Calu3 (cell line): ENCODE measurements at regions not wholly inside any gene's neighbourhood (a gene's known extent, or its start where the extent isn't known, plus 50 kb on each side); places are given as distances from the start of the nearest gene placed in this dataset.

Experiments
- BruUV-seq: library from RNA; stranded (reverse); fragments of 400-500 nt; replicated peaks from 2 replicates; lab custom pipeline; 2021; lab: Mats Ljungman, UMichigan
- CTCF ChIA-PET: fragments of 300-600 bp; sonication (Branson Sonifier 250); formaldehyde crosslinking; loops from one replicate; lab custom pipeline; 2022; ENCODE audit warnings: antibody characterized with exemption; lab: Charles Lee
- DNase-seq: peaks from one replicate; pipeline ENCODE4 v3.0.0; 2022
- H3K27ac Mint-ChIP-seq: one replicate; pipeline ENCODE4 v1.8.0; 2022; ENCODE audit warnings: mixed read lengths; ENCODE audit not compliant: unreplicated experiment
- H3K27me3 Mint-ChIP-seq: one replicate; pipeline ENCODE4 v1.8.0; 2022; ENCODE audit warnings: mixed read lengths; ENCODE audit not compliant: unreplicated experiment
- H3K36me3 Mint-ChIP-seq: one replicate; pipeline ENCODE4 v1.8.0; 2022; ENCODE audit warnings: mild to moderate bottlenecking, moderate library complexity, mixed read lengths; ENCODE audit not compliant: insufficient read depth, unreplicated experiment
- H3K4me1 Mint-ChIP-seq: one replicate; pipeline ENCODE4 v1.8.0; 2022; ENCODE audit warnings: mild to moderate bottlenecking, low read depth, mixed read lengths; ENCODE audit not compliant: unreplicated experiment
- H3K4me3 Mint-ChIP-seq: one replicate; pipeline ENCODE4 v1.8.0; 2022; ENCODE audit warnings: mild to moderate bottlenecking, low read depth, moderate library complexity, mixed read lengths; ENCODE audit not compliant: unreplicated experiment
- H3K9me3 Mint-ChIP-seq: one replicate; pipeline ENCODE4 v1.8.0; 2022; ENCODE audit warnings: low read depth, mixed read lengths; ENCODE audit not compliant: unreplicated experiment
- intact Hi-C: fragments of 100-400 bp; cut with micrococcal nuclease; formaldehyde crosslinking; loops from one replicate; pipeline ENCODE4 v1.10.0; 2022; ENCODE audit not compliant: unreplicated experiment
- TF ChIP-seq, protein P1 (sequence below): fragments of 200-600 bp; IDR thresholded peaks from one replicate; pipeline ENCODE4 v1.8.0; 2022; ENCODE audit warnings: antibody characterized with exemption; ENCODE audit not compliant: unreplicated experiment

DNA sequence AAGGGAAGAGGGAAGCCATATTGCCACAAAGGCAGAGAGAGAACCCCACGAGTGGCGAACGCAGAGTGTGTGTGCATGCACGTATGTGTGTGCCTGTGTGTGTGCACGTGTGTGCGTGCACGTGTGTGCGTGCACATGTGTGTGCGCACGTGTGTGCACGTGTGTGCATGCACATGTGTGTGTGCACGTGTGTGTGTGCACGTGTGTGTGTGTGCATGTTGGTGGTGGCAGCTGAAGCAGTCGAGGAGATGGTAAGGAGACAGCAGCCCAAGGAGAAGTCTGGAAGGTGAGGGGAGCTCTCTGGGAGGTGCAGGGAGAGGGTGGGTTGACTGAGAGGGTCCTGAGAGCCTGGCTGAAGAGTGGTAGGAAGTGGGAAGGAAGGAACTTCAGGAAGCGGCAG lies 94.1 kb upstream of the NECTIN1 start:
- intact Hi-C loops: no loop called here
- no TSS peak for BruUV-seq
- Mint-ChIP-seq H3K4me3 (no peak overlapping the region), H3K4me1 (no peaks in the 10 kb centered on the region), H3K27ac (no peak overlapping the region), H3K9me3 (no peaks in the 10 kb centered on the region), H3K36me3 (no peaks in the 10 kb centered on the region), H3K27me3 (peaks cover 76% of the 10 kb centered on the region)
- TF ChIP-seq, protein P1, sequence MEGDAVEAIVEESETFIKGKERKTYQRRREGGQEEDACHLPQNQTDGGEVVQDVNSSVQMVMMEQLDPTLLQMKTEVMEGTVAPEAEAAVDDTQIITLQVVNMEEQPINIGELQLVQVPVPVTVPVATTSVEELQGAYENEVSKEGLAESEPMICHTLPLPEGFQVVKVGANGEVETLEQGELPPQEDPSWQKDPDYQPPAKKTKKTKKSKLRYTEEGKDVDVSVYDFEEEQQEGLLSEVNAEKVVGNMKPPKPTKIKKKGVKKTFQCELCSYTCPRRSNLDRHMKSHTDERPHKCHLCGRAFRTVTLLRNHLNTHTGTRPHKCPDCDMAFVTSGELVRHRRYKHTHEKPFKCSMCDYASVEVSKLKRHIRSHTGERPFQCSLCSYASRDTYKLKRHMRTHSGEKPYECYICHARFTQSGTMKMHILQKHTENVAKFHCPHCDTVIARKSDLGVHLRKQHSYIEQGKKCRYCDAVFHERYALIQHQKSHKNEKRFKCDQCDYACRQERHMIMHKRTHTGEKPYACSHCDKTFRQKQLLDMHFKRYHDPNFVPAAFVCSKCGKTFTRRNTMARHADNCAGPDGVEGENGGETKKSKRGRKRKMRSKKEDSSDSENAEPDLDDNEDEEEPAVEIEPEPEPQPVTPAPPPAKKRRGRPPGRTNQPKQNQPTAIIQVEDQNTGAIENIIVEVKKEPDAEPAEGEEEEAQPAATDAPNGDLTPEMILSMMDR: no peak
- CTCF ChIA-PET: no interaction called here
- DNase-seq: no peak

DNA sequence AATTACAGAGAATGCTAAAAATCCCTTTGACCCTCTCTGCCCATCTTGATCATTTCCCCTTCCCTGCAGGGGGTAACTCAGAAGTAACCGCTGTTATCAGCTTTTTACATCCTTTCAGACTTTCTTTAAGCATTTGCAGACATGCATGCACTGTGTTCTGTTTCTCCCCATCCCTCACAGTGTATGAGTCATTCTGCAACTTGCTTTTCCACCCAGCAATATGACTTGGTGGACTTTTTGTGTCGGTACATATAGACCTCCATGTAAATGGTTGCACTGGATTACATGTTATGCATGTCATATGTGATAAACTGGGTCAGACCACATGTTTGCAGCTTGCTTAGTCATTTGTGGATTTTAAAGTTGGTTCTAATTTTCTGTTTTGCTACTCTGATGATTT lies 87.7 kb upstream of the NECTIN1 start:
- DNase-seq: no peak
- H3K36me3 Mint-ChIP-seq: no peaks in the 10 kb centered on the region
- H3K27ac Mint-ChIP-seq: no peak overlapping the region
- no peaks in the 10 kb centered on the region for H3K9me3 Mint-ChIP-seq
- peaks cover 70% of the 10 kb centered on the region for H3K27me3 Mint-ChIP-seq
- intact Hi-C loops: no loop called here
- H3K4me1 Mint-ChIP-seq: no peaks in the 10 kb centered on the region
- H3K4me3 Mint-ChIP-seq: no peak overlapping the region
- TF ChIP-seq, protein P1: no peak
- CTCF ChIA-PET: no interaction called here
- BruUV-seq: no TSS peak

DNA sequence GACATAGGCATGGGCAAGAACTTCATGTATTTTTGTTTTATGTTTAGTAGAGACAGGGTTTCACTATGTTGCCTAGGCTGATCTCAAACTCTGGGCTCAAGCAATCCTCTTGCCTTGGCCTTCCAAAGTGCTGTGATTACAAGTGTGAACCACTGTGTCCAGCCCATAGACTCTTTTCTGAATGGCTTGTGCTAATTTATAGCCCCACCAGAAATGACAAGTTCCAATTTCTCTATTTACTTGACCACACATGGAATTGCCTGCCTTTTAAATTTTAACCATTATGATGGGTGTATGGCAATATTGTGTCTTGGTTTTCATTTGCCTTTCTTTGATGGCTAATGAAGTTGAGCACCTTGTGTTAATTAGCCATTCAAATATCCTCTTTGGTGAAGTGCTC lies 85.8 kb upstream of the NECTIN1 start:
- CTCF ChIA-PET: no interaction called here
- no peak for DNase-seq
- Mint-ChIP-seq H3K27ac (no peak overlapping the region), H3K4me3 (no peak overlapping the region), H3K36me3 (no peaks in the 10 kb centered on the region), H3K9me3 (no peaks in the 10 kb centered on the region), H3K4me1 (no peaks in the 10 kb centered on the region), H3K27me3 (peaks cover 83% of the 10 kb centered on the region)
- intact Hi-C loops: no loop called here
- no TSS peak for BruUV-seq
- TF ChIP-seq, protein P1: no peak

DNA sequence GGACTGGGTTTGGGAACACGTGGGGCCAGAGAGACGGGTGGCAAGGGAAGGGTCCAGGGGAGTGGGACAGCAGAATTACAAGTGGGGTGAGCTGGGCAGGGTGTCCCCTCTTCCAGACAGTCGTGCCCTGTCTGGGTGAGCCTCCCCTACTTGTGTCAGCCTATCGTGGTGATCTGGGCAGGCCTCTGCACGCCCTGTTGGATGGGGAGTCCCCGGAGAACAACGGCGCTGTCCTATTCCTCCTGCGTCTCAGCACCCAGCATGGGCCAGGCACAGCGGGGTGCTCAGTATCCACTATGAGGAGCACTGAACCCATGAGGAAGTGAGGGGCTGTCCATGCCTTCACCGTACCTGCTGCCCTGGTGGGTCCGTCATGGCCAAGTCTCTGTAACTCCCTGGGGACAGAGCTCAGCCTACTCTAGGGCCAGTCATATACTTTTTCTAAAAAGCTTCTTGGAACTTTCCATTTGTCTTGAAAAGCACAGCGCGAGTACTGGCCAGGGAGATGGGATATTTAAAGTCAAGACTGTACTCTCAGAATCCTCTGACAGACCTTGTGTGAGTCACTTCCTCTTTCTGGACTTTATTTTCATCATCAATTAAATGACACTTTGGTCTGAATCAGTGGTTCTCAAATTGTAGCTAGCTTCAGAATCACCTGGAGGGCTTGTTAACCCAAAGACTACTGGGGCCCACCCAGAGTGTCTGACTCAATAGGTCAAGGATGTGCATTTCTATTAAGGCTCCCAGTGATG lies 81.7 kb upstream of the NECTIN1 start:
- Mint-ChIP-seq H3K27me3 (peaks cover 86% of the 10 kb centered on the region), H3K4me1 (no peaks in the 10 kb centered on the region), H3K27ac (no peak overlapping the region), H3K36me3 (no peaks in the 10 kb centered on the region), H3K4me3 (no peak overlapping the region), H3K9me3 (no peaks in the 10 kb centered on the region)
- TF ChIP-seq, protein P1: no peak
- CTCF ChIA-PET: no interaction called here
- DNase-seq: no peak
- BruUV-seq: no TSS peak
- intact Hi-C loops: no loop called here
